ENCODE measurements at regions not wholly inside any gene's neighbourhood (a gene's known extent, or its start where the extent isn't known, plus 50 kb on each side); places are given as distances from the start of the nearest gene placed in this dataset.

DNA sequence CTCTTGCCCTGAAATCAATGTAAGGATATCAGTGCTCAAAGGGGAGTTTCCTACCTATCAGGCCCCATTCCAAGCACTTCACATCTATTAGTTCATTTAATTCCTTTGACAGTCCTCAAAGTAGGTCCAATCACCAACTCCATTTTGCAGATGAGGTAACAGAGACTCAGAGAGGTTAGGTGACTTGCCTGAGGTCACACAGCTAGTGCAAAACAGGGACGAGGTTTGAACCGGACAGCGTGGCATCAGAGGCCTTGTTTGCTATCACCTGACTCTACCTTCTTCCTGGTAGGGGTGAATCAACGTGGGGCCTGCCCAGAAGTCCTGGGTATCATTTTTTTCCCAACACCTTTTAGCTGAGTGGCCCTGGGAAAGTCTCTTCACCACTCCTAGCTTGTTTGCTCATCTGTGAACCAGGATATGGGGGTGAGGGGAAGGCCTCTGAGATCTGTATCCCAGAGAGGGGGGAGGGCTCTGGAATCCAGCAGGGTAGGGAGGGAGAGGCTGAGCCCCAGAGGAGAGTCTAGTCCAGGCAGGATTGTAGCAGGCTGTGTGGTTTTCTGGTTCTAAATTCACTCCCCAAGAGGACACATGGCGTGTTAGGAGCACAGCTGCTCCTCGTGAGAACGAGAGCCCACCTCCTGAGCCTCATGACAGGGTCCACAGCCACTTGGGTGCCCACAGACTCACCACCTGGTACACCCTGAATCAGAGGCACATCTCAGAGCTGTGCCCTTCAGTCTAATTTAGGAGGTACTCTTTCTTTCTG is 174.7 kb downstream of the MN1 start:
- Histone ChIP-seq H3K4me3 (no peak overlapping the region), H3K36me3 (ENCODE audit: low read depth) (no peaks in the 10 kb centered on the region), H3K9me3 (no peaks in the 10 kb centered on the region), H3K4me1 (ENCODE audit: low read depth) (no peaks in the 10 kb centered on the region)
- intact Hi-C loops (cut with DNase I, micrococcal nuclease): no loop called here
- ATAC-seq: no peak
- TF ChIP-seq, protein P1, sequence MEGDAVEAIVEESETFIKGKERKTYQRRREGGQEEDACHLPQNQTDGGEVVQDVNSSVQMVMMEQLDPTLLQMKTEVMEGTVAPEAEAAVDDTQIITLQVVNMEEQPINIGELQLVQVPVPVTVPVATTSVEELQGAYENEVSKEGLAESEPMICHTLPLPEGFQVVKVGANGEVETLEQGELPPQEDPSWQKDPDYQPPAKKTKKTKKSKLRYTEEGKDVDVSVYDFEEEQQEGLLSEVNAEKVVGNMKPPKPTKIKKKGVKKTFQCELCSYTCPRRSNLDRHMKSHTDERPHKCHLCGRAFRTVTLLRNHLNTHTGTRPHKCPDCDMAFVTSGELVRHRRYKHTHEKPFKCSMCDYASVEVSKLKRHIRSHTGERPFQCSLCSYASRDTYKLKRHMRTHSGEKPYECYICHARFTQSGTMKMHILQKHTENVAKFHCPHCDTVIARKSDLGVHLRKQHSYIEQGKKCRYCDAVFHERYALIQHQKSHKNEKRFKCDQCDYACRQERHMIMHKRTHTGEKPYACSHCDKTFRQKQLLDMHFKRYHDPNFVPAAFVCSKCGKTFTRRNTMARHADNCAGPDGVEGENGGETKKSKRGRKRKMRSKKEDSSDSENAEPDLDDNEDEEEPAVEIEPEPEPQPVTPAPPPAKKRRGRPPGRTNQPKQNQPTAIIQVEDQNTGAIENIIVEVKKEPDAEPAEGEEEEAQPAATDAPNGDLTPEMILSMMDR (IDR thresholded peaks at IDR 0.05): no peak
- no peak for DNase-seq

DNA sequence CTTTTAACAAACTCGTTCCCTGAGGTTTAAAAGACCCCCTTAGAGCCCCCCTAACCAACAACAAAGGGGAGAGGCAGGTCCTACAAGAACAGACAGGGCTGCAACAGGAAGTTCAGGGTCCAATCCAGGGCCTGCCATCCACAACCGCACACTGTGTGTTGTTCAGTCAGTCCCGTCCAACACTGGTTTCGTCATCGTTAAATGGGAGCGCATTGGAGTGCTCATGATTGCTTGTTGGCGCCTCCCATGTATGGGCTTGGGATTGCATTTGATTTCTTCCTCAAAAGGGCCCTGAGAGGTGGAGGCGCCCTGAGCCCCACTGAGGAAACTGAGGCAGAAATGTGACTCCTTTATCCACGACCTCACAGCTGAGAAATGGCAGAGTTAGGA is 174.1 kb downstream of the MN1 start:
- intact Hi-C loops (cut with DNase I, micrococcal nuclease): no loop called here
- no peaks in the 10 kb centered on the region for H3K9me3 ChIP-seq
- ATAC-seq: no peak

DNA sequence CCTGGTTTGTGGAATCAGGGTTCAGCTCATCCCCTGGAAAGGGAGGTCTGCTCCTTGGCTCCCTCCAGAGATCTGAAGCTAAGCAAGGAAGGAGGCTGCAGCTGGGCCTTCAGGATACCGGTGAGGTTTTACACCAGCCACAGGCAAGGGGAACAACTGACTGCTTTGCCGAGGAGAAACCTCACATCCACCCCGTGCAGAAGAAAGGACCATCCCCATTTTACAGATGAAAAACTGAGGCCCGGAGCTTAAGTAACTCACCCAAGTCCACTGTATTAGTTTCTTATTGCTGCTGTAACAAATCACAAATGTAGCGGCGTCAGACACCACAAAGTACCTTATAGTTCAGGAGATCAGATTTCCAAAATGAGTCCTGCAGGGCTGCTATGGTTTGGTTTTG is 173.7 kb downstream of the MN1 start:
- intact Hi-C loops (cut with DNase I, micrococcal nuclease): no loop called here
- Histone ChIP-seq H3K9me3 (no peaks in the 10 kb centered on the region), H3K4me3 (no peak overlapping the region), H3K36me3 (ENCODE audit: low read depth) (no peaks in the 10 kb centered on the region), H3K4me1 (ENCODE audit: low read depth) (no peaks in the 10 kb centered on the region)
- ATAC-seq: no peak
- DNase-seq: no peak
- TF ChIP-seq, protein P1 (IDR thresholded peaks at IDR 0.05): no peak

More for the DNA sequence above, 174.1 kb downstream of the MN1 start:
- DNase-seq: no peak
- no peaks in the 10 kb centered on the region for H3K36me3 ChIP-seq (ENCODE audit: low read depth)
- no peak overlapping the region for H3K4me3 ChIP-seq
- TF ChIP-seq, protein P1 (IDR thresholded peaks at IDR 0.05): no peak
- H3K4me1 ChIP-seq (ENCODE audit: low read depth): no peaks in the 10 kb centered on the region

DNA sequence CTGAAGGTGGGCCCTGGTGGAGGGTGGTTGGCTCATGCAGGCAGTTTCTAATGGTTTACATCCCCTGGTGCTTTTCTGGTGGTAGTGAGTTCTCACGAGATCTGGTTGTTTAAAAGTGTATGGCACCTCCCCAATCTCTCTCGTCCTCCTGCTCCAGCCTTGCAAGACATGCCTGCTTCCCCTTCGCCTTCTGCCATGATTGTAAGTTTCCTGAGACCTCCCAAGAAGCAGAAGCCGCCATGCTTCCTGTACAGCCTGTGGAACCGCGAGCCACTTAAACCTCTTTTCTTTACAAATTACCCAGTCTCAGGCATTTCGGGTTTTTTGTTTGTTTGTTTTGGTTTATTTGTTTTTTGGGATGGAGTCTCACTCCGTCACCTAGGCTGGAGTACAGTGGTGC is 173.2 kb downstream of the MN1 start:
- no peaks in the 10 kb centered on the region for H3K4me1 ChIP-seq (ENCODE audit: low read depth)
- DNase-seq: no peak
- no peaks in the 10 kb centered on the region for H3K9me3 ChIP-seq
- intact Hi-C loops (cut with DNase I, micrococcal nuclease): no loop called here
- no peaks in the 10 kb centered on the region for H3K36me3 ChIP-seq (ENCODE audit: low read depth)
- ATAC-seq: no peak
- H3K4me3 ChIP-seq: no peak overlapping the region
- TF ChIP-seq, protein P1 (IDR thresholded peaks at IDR 0.05): no peak

DNA sequence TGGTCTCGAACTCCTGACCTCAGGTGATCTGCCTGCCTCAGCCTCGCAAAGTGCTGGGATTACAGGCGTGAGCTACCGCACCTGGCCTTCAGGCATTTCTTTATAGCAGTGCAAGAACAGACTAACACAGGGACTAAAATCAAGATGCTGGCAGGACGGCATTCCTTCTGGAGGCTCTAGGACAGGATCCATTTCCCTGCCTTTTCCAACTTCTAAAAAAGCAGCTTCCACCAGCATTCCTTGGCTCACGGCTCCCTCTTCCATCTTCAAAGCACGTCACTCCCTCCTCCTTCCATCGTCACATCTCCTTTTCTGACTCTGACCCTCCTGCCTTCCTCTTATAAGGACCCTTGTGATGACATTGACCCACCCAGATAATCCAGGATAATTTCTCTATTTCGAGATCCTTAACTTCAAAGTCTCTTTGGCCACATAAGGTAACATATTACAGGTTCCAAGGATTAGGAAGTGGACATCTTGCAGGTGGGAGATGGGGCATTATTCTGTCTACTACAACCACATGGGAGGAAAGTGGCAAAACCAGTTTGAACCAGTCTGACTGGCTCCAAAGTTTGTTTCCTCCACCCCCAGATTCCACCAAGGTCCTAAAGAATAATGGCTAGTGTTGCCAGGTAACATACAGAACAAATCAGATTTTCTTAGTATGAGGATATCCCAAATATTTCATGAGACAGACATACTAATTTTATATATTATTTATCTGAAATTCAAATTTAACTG is 172.5 kb downstream of the MN1 start:
- ATAC-seq: no peak
- intact Hi-C loops (cut with DNase I, micrococcal nuclease): no loop called here

More for the DNA sequence above, 172.5 kb downstream of the MN1 start:
- Histone ChIP-seq H3K9me3 (no peaks in the 10 kb centered on the region), H3K4me1 (ENCODE audit: low read depth) (no peaks in the 10 kb centered on the region), H3K4me3 (no peak overlapping the region), H3K36me3 (ENCODE audit: low read depth) (no peaks in the 10 kb centered on the region)
- TF ChIP-seq, protein P1 (IDR thresholded peaks at IDR 0.05): no peak
- no peak for DNase-seq
